ENCODE measurements at regions not wholly inside any gene's neighbourhood (a gene's known extent, or its start where the extent isn't known, plus 50 kb on each side); places are given as distances from the start of the nearest gene placed in this dataset.

DNA sequence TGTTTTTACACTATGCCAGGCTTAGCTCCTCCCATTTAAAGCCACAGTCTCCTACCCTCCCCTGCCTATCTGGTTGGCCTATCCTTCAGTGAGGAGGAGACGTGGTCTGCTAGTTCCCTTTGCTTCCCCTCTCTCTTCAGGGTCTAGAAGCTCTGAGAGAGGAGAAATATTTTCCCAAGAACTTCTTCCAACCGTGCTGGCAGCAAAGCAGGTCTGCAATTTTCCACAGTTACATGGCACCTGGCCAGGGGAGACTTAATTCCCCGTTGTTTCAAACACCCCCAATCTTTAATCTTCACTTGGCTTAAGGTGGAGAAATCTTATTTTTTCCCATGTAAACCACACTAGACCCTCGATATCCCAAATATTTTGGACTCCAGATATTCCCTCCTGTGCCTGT lies 149.5 kb upstream of the MCTP2 start:
- Histone ChIP-seq H3K9me3 (no peaks in the 10 kb centered on the region), H3K27ac (peak overlapping the region in 1 of 12 donors; percentile 38), H3K4me3 (no peak overlapping the region), H3K36me3 (no peaks in the 10 kb centered on the region), H3K4me1 (no peaks in the 10 kb centered on the region), H3K27me3 (peaks cover 0 to 5% (median 0%) of the 10 kb centered on the region in 9 donors)
- intact Hi-C loops (cut with DNase I), result no loop called here
- WGBS, 4 donors, result 53 to 61% (median 56%) methylated on average over 4 of the region's 4 CpGs
- TF ChIP-seq POLR2A (IDR thresholded peaks at IDR 0.05), result no peak
- TF ChIP-seq, protein P1, sequence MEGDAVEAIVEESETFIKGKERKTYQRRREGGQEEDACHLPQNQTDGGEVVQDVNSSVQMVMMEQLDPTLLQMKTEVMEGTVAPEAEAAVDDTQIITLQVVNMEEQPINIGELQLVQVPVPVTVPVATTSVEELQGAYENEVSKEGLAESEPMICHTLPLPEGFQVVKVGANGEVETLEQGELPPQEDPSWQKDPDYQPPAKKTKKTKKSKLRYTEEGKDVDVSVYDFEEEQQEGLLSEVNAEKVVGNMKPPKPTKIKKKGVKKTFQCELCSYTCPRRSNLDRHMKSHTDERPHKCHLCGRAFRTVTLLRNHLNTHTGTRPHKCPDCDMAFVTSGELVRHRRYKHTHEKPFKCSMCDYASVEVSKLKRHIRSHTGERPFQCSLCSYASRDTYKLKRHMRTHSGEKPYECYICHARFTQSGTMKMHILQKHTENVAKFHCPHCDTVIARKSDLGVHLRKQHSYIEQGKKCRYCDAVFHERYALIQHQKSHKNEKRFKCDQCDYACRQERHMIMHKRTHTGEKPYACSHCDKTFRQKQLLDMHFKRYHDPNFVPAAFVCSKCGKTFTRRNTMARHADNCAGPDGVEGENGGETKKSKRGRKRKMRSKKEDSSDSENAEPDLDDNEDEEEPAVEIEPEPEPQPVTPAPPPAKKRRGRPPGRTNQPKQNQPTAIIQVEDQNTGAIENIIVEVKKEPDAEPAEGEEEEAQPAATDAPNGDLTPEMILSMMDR (IDR thresholded peaks at IDR 0.05), result no peak
- no peak for DNase-seq
- no peak for ATAC-seq

DNA sequence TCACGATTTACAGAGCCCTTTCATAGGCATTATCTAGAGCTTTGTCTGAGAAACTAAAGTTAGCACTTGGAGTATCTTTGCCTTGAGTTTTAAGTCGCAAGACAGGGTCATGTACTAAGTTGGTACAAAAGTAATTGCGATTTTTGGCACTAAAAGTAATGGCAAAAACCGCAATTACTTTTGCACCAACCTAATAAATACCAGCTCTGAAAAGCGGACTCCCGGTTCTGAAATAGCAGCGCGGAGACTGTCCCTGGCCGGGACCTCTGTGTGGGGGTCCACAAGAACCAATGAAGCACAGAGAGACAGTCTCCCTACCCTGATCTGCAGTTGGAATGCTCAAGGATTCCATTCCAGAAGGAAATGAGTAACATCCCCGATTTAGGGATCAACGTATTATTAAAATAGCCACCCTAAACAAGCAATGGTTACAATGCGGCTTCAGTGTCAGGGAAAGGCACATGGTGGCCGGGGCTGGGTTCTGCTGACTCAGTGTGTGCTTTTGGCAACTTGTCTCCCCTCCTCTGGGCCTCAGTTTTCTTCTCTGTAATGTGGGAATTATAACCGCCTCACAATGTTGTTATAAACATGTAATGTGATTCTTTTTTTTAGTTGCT lies 150.3 kb upstream of the MCTP2 start:
- intact Hi-C loops (cut with DNase I), result no loop called here
- Histone ChIP-seq H3K4me1 (no peaks in the 10 kb centered on the region), H3K27ac (peak overlapping the region in 2 of 12 donors; percentile 25 to 52), H3K4me3 (no peak overlapping the region), H3K27me3 (peaks cover 0 to 5% (median 0%) of the 10 kb centered on the region in 9 donors), H3K9me3 (no peaks in the 10 kb centered on the region), H3K36me3 (no peaks in the 10 kb centered on the region)
- ATAC-seq, result no peak
- 84 to 92% (median 87%) methylated on average over 14 of the region's 14 CpGs for WGBS, 4 donors
- no peak for TF ChIP-seq POLR2A (IDR thresholded peaks at IDR 0.05)
- TF ChIP-seq, protein P1 (IDR thresholded peaks at IDR 0.05), result no peak
- no peak for DNase-seq

DNA sequence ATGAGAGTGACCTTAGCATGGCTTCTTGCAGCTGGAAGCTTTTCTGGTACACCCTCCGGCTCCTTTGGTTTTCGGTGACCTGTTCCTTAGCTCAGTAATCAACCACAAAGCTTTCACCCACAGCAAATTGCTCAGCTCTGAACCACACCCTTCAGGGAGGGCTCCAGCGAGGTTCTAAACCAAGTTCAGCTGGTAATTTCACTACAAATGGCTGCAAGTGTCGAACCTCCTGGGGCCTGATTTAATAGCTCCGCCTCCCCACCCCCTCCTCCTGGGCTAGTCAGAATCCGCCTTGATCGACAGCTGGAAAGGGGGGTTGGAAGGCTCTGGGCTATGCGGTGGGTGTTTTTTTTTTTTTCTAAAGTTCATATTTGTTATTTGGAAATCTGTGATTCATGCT lies 150.9 kb upstream of the MCTP2 start:
- DNase-seq (peak in 4 of 5 donors; percentile 33 to 80 (median 56)), ATAC-seq (peak; percentile 13 to 80 (median 75))
- no peaks in the 10 kb centered on the region for H3K4me1 ChIP-seq
- H3K27ac ChIP-seq, result peak overlapping the region in 2 of 12 donors; percentile 25 to 27
- no peak overlapping the region for H3K4me3 ChIP-seq
- no peaks in the 10 kb centered on the region for H3K9me3 ChIP-seq
- peaks cover 0 to 5% (median 0%) of the 10 kb centered on the region in 9 donors for H3K27me3 ChIP-seq
- intact Hi-C loops (cut with DNase I), result no loop called here
- TF ChIP-seq, protein P1 (IDR thresholded peaks at IDR 0.05), result no peak
- TF ChIP-seq POLR2A (IDR thresholded peaks at IDR 0.05), result no peak
- WGBS, 4 donors, result 33 to 54% (median 48%) methylated on average over 8 of the region's 8 CpGs
- H3K36me3 ChIP-seq, result no peaks in the 10 kb centered on the region

DNA sequence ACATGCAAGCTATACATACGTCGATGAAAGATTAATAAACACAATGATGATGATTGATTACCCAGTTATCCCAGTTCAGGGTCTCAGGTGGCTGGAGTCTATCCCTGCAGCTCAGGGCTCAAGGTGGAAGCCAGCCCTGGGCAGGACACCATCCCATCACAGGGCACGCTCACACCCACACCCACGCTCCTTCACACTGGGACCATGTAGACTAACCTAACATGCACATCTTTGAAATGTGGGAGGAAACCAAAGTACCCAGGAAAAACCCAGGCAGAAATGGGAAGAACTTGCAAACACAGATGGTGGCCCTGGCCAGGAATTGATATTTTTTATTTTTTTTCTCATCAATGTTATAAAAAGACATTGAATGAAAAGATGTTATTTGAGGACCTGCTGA lies 151.4 kb upstream of the MCTP2 start:
- Histone ChIP-seq H3K4me3 (no peak overlapping the region), H3K9me3 (no peaks in the 10 kb centered on the region), H3K27me3 (peaks cover 0 to 5% (median 0%) of the 10 kb centered on the region in 9 donors), H3K27ac (peak overlapping the region in 2 of 12 donors; percentile 25 to 27), H3K36me3 (no peaks in the 10 kb centered on the region), H3K4me1 (peaks cover 0 to 3% (median 0%) of the 10 kb centered on the region in 12 donors)
- DNase-seq, result no peak
- no peak for TF ChIP-seq POLR2A (IDR thresholded peaks at IDR 0.05)
- TF ChIP-seq, protein P1 (IDR thresholded peaks at IDR 0.05), result no peak
- 90 to 97% (median 94%) methylated on average over 4 of the region's 4 CpGs for WGBS, 4 donors
- no peak for ATAC-seq
- intact Hi-C loops (cut with DNase I), result no loop called here
